ENCODE measurements at regions not wholly inside any gene's neighbourhood (a gene's known extent, or its start where the extent isn't known, plus 50 kb on each side); places are given as distances from the start of the nearest gene placed in this dataset.
"Not testable (repeated sequence)": the region's sequence is repeated elsewhere in the genome, so short reads cannot be mapped to it uniquely, and the experiment has no call there.

DNA sequence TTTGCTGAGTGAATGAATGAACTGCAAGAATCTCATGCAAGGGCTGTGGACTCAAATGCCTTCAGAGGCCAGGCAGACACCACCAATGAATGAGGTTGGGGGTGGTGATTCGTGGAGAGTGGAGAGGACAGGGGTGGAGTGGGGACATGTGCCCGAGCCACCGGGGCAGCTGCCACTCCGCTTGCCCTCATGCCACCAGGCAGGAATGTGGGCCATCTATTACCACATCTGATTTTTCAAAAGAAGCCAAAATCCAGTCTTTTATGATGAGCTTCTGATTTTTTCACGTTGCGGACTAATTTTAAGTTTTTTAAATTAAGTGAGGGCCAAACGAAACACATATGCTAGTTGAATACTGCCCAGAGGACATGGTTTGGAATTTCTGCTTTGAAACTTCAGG is 67.1 kb upstream of the SMURF2 start:
- Histone ChIP-seq H3K27ac (ENCODE audit: low read depth, low read length) (no peak overlapping the region), H3K4me3 (ENCODE audit: low read length) (no peak overlapping the region), H3K4me1 (ENCODE audit: control insufficient read depth, low read length) (no peaks in the 10 kb centered on the region), H3F3A (ENCODE audit: control insufficient read depth, insufficient read depth) (no peaks in the 10 kb centered on the region), H3K36me3 (ENCODE audit: control insufficient read depth, low read length) (no peaks in the 10 kb centered on the region), H3K4me2 (ENCODE audit: low read length) (no peak overlapping the region), H4K20me1 (ENCODE audit: control insufficient read depth, insufficient read depth, low read depth, low read length) (no peaks in the 10 kb centered on the region), H3K27me3 (ENCODE audit: control insufficient read depth, low read length) (no peaks in the 10 kb centered on the region), H3K79me2 (ENCODE audit: control insufficient read depth, low read length) (no peaks in the 10 kb centered on the region), H3K9me3 (ENCODE audit: control insufficient read depth, insufficient read depth, low read length) (no peaks in the 10 kb centered on the region), H3K9me2 (replicated peaks; ENCODE audit: control insufficient read depth, low read length) (no peaks in the 10 kb centered on the region)
- no peak for TF ChIP-seq EZH2phosphoT487 (IDR thresholded peaks at IDR 0.05; ENCODE audit: borderline replicate concordance, low read length)
- TF ChIP-seq, protein P1, sequence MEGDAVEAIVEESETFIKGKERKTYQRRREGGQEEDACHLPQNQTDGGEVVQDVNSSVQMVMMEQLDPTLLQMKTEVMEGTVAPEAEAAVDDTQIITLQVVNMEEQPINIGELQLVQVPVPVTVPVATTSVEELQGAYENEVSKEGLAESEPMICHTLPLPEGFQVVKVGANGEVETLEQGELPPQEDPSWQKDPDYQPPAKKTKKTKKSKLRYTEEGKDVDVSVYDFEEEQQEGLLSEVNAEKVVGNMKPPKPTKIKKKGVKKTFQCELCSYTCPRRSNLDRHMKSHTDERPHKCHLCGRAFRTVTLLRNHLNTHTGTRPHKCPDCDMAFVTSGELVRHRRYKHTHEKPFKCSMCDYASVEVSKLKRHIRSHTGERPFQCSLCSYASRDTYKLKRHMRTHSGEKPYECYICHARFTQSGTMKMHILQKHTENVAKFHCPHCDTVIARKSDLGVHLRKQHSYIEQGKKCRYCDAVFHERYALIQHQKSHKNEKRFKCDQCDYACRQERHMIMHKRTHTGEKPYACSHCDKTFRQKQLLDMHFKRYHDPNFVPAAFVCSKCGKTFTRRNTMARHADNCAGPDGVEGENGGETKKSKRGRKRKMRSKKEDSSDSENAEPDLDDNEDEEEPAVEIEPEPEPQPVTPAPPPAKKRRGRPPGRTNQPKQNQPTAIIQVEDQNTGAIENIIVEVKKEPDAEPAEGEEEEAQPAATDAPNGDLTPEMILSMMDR (IDR thresholded peaks at IDR 0.05; ENCODE audit: low read depth, low read length, poor library complexity, severe bottlenecking), result no peak

DNA sequence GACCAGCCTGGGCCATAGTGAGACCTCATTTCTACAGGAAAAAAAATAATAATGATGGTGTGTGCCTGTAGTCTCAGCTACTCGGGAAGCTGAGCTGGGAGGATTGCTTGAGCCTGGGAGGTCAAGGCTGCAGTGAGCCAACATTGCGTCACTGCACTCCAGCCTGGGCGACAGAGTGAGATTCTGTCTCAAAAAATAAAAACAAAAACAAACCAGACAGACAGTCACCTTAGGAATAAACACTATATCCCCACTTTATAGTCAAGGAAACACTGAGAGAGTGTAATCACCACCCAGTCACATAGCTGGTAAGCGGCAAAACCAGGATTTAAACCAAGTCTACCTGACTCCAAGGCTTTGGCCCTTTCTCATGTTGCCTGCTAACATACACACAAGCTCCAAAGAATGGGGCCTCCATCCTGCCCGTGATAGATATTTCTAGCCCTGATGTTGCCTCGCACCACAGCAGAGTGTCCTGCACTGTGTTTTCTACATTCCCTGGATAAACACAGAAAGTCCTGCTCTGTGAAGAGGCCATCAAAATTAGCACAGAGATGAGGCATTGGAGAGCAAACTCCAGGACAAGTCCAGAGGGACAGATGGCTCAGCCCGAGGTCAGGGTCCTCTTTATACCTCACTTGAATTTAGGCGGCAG is 66.1 kb upstream of the SMURF2 start:
- H3K4me3 ChIP-seq (ENCODE audit: low read length), result no peak overlapping the region
- no peaks in the 10 kb centered on the region for H3K9me2 ChIP-seq (replicated peaks; ENCODE audit: control insufficient read depth, low read length)
- no peaks in the 10 kb centered on the region for H3K79me2 ChIP-seq (ENCODE audit: control insufficient read depth, low read length)
- H3K9me3 ChIP-seq (ENCODE audit: control insufficient read depth, insufficient read depth, low read length), result no peaks in the 10 kb centered on the region
- H3K36me3 ChIP-seq (ENCODE audit: control insufficient read depth, low read length), result no peaks in the 10 kb centered on the region
- no peaks in the 10 kb centered on the region for H3F3A ChIP-seq (ENCODE audit: control insufficient read depth, insufficient read depth)
- H3K27me3 ChIP-seq (ENCODE audit: control insufficient read depth, low read length), result no peaks in the 10 kb centered on the region
- TF ChIP-seq, protein P1 (IDR thresholded peaks at IDR 0.05; ENCODE audit: low read depth, low read length, poor library complexity, severe bottlenecking), result no peak
- TF ChIP-seq EZH2phosphoT487 (IDR thresholded peaks at IDR 0.05; ENCODE audit: borderline replicate concordance, low read length), result no peak
- H3K4me2 ChIP-seq (ENCODE audit: low read length), result no peak overlapping the region
- H3K27ac ChIP-seq (ENCODE audit: low read depth, low read length), result no peak overlapping the region
- no peaks in the 10 kb centered on the region for H4K20me1 ChIP-seq (ENCODE audit: control insufficient read depth, insufficient read depth, low read depth, low read length)
- no peaks in the 10 kb centered on the region for H3K4me1 ChIP-seq (ENCODE audit: control insufficient read depth, low read length)

DNA sequence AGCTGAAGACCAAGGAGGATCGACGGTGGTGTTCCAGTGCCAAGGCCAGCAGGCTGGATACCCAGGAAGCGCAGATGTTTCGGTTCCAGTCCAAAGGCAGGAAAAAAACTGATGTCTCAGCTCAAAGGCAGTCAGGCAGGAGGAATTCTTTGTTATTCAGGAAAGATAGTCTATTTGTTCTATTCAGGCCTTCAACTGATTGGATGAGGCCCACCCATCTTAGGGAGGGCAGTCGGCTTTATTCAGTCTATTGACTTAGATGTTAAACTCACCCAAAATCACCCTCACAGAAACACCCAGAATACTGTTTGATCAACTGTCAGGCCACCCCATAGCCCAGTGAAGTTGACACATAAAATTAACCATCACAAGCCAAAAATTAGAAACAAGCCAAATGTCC is 63.9 kb upstream of the SMURF2 start:
- not testable (repeated sequence) for H4K20me1 ChIP-seq (ENCODE audit: control insufficient read depth, insufficient read depth, low read depth, low read length); H3F3A ChIP-seq (ENCODE audit: control insufficient read depth, insufficient read depth); H3K4me2 ChIP-seq (ENCODE audit: low read length); H3K79me2 ChIP-seq (ENCODE audit: control insufficient read depth, low read length); H3K4me3 ChIP-seq (ENCODE audit: low read length); H3K27ac ChIP-seq (ENCODE audit: low read depth, low read length); H3K9me2 ChIP-seq (replicated peaks; ENCODE audit: control insufficient read depth, low read length); H3K4me1 ChIP-seq (ENCODE audit: control insufficient read depth, low read length); H3K9me3 ChIP-seq (ENCODE audit: control insufficient read depth, insufficient read depth, low read length); H3K36me3 ChIP-seq (ENCODE audit: control insufficient read depth, low read length); H3K27me3 ChIP-seq (ENCODE audit: control insufficient read depth, low read length)

DNA sequence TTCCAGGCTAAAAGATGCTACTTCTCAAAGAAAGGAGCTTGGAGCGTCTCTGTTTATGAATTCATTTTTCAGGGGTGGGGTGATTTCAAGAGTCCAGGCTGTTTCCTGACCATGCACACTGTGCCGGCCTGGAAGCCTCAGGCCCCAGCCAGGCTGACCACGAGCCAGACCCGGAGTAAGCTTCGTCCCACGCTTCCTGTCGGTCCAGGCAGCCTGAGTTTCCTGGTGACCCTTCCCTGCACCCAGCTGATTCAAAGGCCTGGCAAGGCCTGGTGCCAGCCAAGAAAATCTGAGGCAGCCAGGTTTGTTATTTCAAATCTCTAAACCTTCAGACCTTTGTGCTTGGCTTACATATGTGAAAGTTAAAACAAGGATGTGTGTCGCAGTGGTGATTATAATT is 62.1 kb upstream of the SMURF2 start:
- H3K9me3 ChIP-seq (ENCODE audit: control insufficient read depth, insufficient read depth, low read length); H3K27me3 ChIP-seq (ENCODE audit: control insufficient read depth, low read length); H3K4me3 ChIP-seq (ENCODE audit: low read length); H4K20me1 ChIP-seq (ENCODE audit: control insufficient read depth, insufficient read depth, low read depth, low read length); H3K4me2 ChIP-seq (ENCODE audit: low read length); H3K79me2 ChIP-seq (ENCODE audit: control insufficient read depth, low read length); H3K9me2 ChIP-seq (replicated peaks; ENCODE audit: control insufficient read depth, low read length); H3K27ac ChIP-seq (ENCODE audit: low read depth, low read length); H3F3A ChIP-seq (ENCODE audit: control insufficient read depth, insufficient read depth); H3K4me1 ChIP-seq (ENCODE audit: control insufficient read depth, low read length); H3K36me3 ChIP-seq (ENCODE audit: control insufficient read depth, low read length): not testable (repeated sequence)
